Tibial artery (tissue), 4 donors: ENCODE measurements at regions not wholly inside any gene's neighbourhood (a gene's known extent, or its start where the extent isn't known, plus 50 kb on each side); places are given as distances from the start of the nearest gene placed in this dataset.

Source experiments
- DNase-seq, 2 donors: peaks; one replicate each; pipeline ENCODE4 v3.0.0-alpha.2; 2019
- H3K27ac ChIP-seq, 2 donors: fragments of 200-600 bp; sonication (generic) in 1 of 2; 1 replicate in 1 of 2; 2 replicates in 1 of 2; pipeline ENCODE4 v1.5.1; 2018 to 2019; ENCODE audit warnings: mild to moderate bottlenecking in 1 of 2
- H3K27me3 ChIP-seq, 2 donors: fragments of 200-600 bp; sonication (generic) in 1 of 2; one replicate each; pipeline versions ENCODE4 v1.5.1 to v1.6.0; 2016 to 2019
- H3K36me3 ChIP-seq, 3 donors: fragments of 200-600 bp; sonication (generic) in 2 of 3; one replicate each; pipeline ENCODE4 v1.5.1; 2016 to 2019; ENCODE audit warnings: mild to moderate bottlenecking in 2 of 3
- H3K4me1 ChIP-seq, 4 donors: fragments of 200-600 bp; sonication (generic) in 2 of 4; 1 replicate in 3 of 4; 2 replicates in 1 of 4; pipeline ENCODE4 v1.5.1; 2016 to 2019
- H3K4me3 ChIP-seq, 2 donors: fragments of 200-600 bp; sonication (generic) in 1 of 2; 1 replicate in 1 of 2; 2 replicates in 1 of 2; pipeline ENCODE4 v1.5.1; 2018 to 2019; ENCODE audit warnings: mild to moderate bottlenecking in 2 of 2
- H3K9me3 ChIP-seq, 3 donors: fragments of 200-600 bp; sonication (generic) in 1 of 3; one replicate each; pipeline ENCODE4 v1.5.1; 2016 to 2019
- CTCF ChIP-seq, 2 experiments: fragments of 200-600 bp in 1 of 2; fragments of 450-650 bp in 1 of 2; IDR thresholded peaks; one replicate each; pipeline ENCODE4 v1.5.1; 2017 to 2019; ENCODE audit warnings: antibody characterized with exemption in 2 of 2, mild to moderate bottlenecking in 1 of 2, moderate library complexity in 1 of 2
- intact Hi-C: fragments of 100-400 bp; cut with DNase I; formaldehyde crosslinking; loops from one replicate; pipeline ENCODE4 v1.15.0; 2023; ENCODE audit warnings: low total_unique reads

GRCh38 chr1:170271430-170272161 is 125.8 kb downstream of the NTMT2 start:
- H3K9me3 ChIP-seq = no peaks in the 10 kb centered on the region
- no peak overlapping the region for H3K27ac ChIP-seq
- intact Hi-C loops = loop anchor here (2.0 kb wide), 1 partner anchor 63 kb away; no protein-coding TSS in a partner anchor
- H3K27me3 ChIP-seq = no peaks in the 10 kb centered on the region
- no peaks in the 10 kb centered on the region for H3K36me3 ChIP-seq
- H3K4me1 ChIP-seq = peaks cover 0 to 8% (median 0%) of the 10 kb centered on the region in 4 donors
- no peak overlapping the region for H3K4me3 ChIP-seq
- no peak for DNase-seq
- no peak for TF ChIP-seq CTCF (IDR thresholded peaks at IDR 0.05)

- Histone ChIP-seq H3K27me3 (no peaks in the 10 kb centered on the region), H3K4me3 (no peak overlapping the region), H3K4me1 (peaks cover 0 to 8% (median 0%) of the 10 kb centered on the region in 4 donors), H3K27ac (no peak overlapping the region), H3K9me3 (no peaks in the 10 kb centered on the region), H3K36me3 (no peaks in the 10 kb centered on the region)
- no peak for TF ChIP-seq CTCF (IDR thresholded peaks at IDR 0.05)
- peak; percentile 69 for DNase-seq
- intact Hi-C loops = no loop called here
These were observed 127.8 kb downstream of the NTMT2 start for GRCh38 chr1:170273291-170274130.

- Histone ChIP-seq H3K27ac (no peak overlapping the region), H3K4me3 (no peak overlapping the region), H3K36me3 (no peaks in the 10 kb centered on the region), H3K4me1 (peaks cover 0 to 8% (median 0%) of the 10 kb centered on the region in 4 donors), H3K27me3 (no peaks in the 10 kb centered on the region), H3K9me3 (no peaks in the 10 kb centered on the region)
- DNase-seq = no peak
- intact Hi-C loops = no loop called here
- no peak for TF ChIP-seq CTCF (IDR thresholded peaks at IDR 0.05)
These were observed 128.4 kb downstream of the NTMT2 start for GRCh38 chr1:170274131-170274501.

GRCh38 chr1:170277985-170278384 is 132.2 kb downstream of the NTMT2 start:
- no peaks in the 10 kb centered on the region for H3K9me3 ChIP-seq
- H3K27ac ChIP-seq = no peak overlapping the region
- no peaks in the 10 kb centered on the region for H3K36me3 ChIP-seq
- no peak overlapping the region for H3K4me3 ChIP-seq
- no peaks in the 10 kb centered on the region for H3K27me3 ChIP-seq
- intact Hi-C loops = no loop called here
- H3K4me1 ChIP-seq = peaks cover 0 to 7% (median 0%) of the 10 kb centered on the region in 4 donors
- no peak for DNase-seq
- no peak for TF ChIP-seq CTCF (IDR thresholded peaks at IDR 0.05)

- no peak for TF ChIP-seq CTCF (IDR thresholded peaks at IDR 0.05)
- intact Hi-C loops = no loop called here
- peaks cover 0 to 15% (median 5%) of the 10 kb centered on the region in 4 donors for H3K4me1 ChIP-seq
- H3K27ac ChIP-seq = peak overlapping the region in 1 of 2 donors; percentile 13
- H3K4me3 ChIP-seq = peak overlapping the region in 1 of 2 donors; percentile 5
- H3K9me3 ChIP-seq = no peaks in the 10 kb centered on the region
- no peaks in the 10 kb centered on the region for H3K36me3 ChIP-seq
- DNase-seq = no peak
- no peaks in the 10 kb centered on the region for H3K27me3 ChIP-seq
These were observed 138.3 kb downstream of the NTMT2 start for GRCh38 chr1:170284016-170284415.
